ENCODE measurements at regions not wholly inside any gene's neighbourhood (a gene's known extent, or its start where the extent isn't known, plus 50 kb on each side); places are given as distances from the start of the nearest gene placed in this dataset.
"Not testable (repeated sequence)": the region's sequence is repeated elsewhere in the genome, so short reads cannot be mapped to it uniquely, and the experiment has no call there.

GRCh38 chrX:1059576-1060561 is 152.6 kb downstream of the CRLF2 start:
- no peak for DNase-seq (ENCODE audit: low spot score)

GRCh38 chrX:1053600-1053999 is 158.8 kb downstream of the CRLF2 start:
- DNase-seq (ENCODE audit: low spot score) = not testable (repeated sequence)

GRCh38 chrX:1053072-1053471 is 159.4 kb downstream of the CRLF2 start:
- DNase-seq (ENCODE audit: low spot score) = no peak

GRCh38 chrX:1052021-1052420 is 160.4 kb downstream of the CRLF2 start:
- no peak for DNase-seq (ENCODE audit: low spot score)

- DNase-seq (ENCODE audit: low spot score) = no peak
Measured at GRCh38 chrX:1051421-1051820, 161.0 kb downstream of the CRLF2 start.

- no peak for DNase-seq (ENCODE audit: low spot score)
Measured at GRCh38 chrX:1045680-1046314, 166.7 kb downstream of the CRLF2 start.

GRCh38 chrX:1041091-1041490 is 171.4 kb downstream of the CRLF2 start:
- no peak for DNase-seq (ENCODE audit: low spot score)

- not testable (repeated sequence) for DNase-seq (ENCODE audit: low spot score)
Measured at GRCh38 chrX:1035931-1036330, 176.5 kb downstream of the CRLF2 start.

- DNase-seq (ENCODE audit: low spot score) = no peak
Measured at GRCh38 chrX:1035206-1035605, 177.2 kb downstream of the CRLF2 start.

GRCh38 chrX:1034717-1035116 is 177.7 kb downstream of the CRLF2 start:
- DNase-seq (ENCODE audit: low spot score) = no peak

GRCh38 chrX:1031521-1032430 is 180.7 kb downstream of the CRLF2 start:
- DNase-seq (ENCODE audit: low spot score) = no peak

- DNase-seq (ENCODE audit: low spot score) = no peak
Measured at GRCh38 chrX:1029494-1029893, 183.0 kb downstream of the CRLF2 start.

- no peak for DNase-seq (ENCODE audit: low spot score)
Measured at GRCh38 chrX:1027680-1028079, 184.8 kb downstream of the CRLF2 start.

- no peak for DNase-seq (ENCODE audit: low spot score)
Measured at GRCh38 chrX:1027133-1027532, 185.3 kb downstream of the CRLF2 start.

GRCh38 chrX:1026263-1027015 is 186.0 kb downstream of the CRLF2 start:
- no peak for DNase-seq (ENCODE audit: low spot score)

- no peak for DNase-seq (ENCODE audit: low spot score)
Measured at GRCh38 chrX:1025413-1025812, 187.0 kb downstream of the CRLF2 start.

GRCh38 chrX:1023676-1024075 is 188.8 kb downstream of the CRLF2 start:
- DNase-seq (ENCODE audit: low spot score) = no peak

- DNase-seq (ENCODE audit: low spot score) = not testable (repeated sequence)
Measured at GRCh38 chrX:1021314-1021993, 191.0 kb downstream of the CRLF2 start.

- no peak for DNase-seq (ENCODE audit: low spot score)
Measured at GRCh38 chrX:1020634-1021166, 191.7 kb downstream of the CRLF2 start.

- DNase-seq (ENCODE audit: low spot score) = not testable (repeated sequence)
Measured at GRCh38 chrX:1016926-1017325, 195.5 kb downstream of the CRLF2 start.

- DNase-seq (ENCODE audit: low spot score) = not testable (repeated sequence)
Measured at GRCh38 chrX:1016281-1016680, 196.2 kb downstream of the CRLF2 start.

Data from GM03348 (cell line).